ENCODE measurements at regions not wholly inside any gene's neighbourhood (a gene's known extent, or its start where the extent isn't known, plus 50 kb on each side); places are given as distances from the start of the nearest gene placed in this dataset.
"Not testable (repeated sequence)": the region's sequence is repeated elsewhere in the genome, so short reads cannot be mapped to it uniquely, and the experiment has no call there.

DNA sequence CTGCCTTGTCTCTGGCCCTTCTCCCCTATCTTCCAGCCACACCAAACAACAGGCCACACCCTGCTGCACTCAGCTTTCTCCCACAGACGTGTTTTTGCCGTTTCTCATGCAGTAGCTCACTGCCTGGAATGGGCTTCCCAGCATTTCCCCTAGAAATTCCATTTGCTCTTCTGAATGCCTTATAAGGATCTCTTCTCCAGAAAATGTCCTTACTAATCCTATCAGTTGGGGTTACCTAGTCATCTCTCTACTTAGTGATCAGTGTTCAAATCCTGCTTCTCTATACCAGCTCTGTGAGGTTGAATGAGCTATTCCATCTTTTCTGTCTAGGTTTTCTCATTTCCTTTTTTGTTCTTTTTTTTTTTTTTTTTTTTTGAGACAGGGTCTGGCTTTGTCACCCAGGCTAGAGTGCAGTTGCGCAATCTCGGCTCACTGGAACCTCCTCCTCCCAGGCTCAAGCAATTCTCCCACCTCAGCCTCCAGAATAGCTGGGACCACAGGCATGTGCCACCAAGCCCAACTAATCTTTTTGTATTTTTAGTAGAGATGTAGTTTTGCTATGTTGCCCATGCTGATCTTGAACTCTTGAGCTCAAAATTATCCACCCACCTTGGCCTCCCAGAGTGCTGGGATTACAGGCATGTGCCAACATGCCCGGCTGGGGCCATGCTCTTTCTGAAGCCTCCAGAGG lies 98.2 kb upstream of the CHD2 start:
- TF ChIP-seq, protein P1, sequence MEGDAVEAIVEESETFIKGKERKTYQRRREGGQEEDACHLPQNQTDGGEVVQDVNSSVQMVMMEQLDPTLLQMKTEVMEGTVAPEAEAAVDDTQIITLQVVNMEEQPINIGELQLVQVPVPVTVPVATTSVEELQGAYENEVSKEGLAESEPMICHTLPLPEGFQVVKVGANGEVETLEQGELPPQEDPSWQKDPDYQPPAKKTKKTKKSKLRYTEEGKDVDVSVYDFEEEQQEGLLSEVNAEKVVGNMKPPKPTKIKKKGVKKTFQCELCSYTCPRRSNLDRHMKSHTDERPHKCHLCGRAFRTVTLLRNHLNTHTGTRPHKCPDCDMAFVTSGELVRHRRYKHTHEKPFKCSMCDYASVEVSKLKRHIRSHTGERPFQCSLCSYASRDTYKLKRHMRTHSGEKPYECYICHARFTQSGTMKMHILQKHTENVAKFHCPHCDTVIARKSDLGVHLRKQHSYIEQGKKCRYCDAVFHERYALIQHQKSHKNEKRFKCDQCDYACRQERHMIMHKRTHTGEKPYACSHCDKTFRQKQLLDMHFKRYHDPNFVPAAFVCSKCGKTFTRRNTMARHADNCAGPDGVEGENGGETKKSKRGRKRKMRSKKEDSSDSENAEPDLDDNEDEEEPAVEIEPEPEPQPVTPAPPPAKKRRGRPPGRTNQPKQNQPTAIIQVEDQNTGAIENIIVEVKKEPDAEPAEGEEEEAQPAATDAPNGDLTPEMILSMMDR (conservative IDR thresholded peaks at IDR 0.05; ENCODE audit: low read depth) = no peak
- DNase-seq (ENCODE audit: low spot score) = no peak
- CTCF ChIA-PET = interaction anchor here (0.8 kb wide), 1 partner anchor 82 kb away, joined by 3 read pairs; no protein-coding TSS in a partner anchor

DNA sequence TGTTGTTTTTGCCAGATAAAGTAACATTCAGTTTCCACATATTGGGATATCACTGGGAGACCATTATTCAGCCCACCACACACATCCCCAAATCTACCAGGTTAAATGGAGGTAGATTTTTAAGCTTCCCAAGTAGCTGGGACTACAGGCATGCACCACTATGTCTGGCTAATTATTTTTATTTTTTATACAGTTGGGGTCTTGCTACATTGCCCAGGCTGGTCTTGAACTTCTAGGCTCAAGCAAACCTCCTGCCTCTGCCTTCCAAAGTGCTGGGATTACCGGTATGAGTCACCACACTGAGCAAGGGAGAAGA lies 96.6 kb upstream of the CHD2 start:
- TF ChIP-seq, protein P1 (conservative IDR thresholded peaks at IDR 0.05; ENCODE audit: low read depth) = no peak
- no peak for DNase-seq (ENCODE audit: low spot score)
- POLR2A ChIA-PET (ENCODE audit: low non-redundant PET) = interaction anchor here (1.3 to 1.4 kb wide), 2 partner anchors 79 to 97 kb away, joined by 3 to 6 read pairs; partner anchors contain the start of gene CHD2
- CTCF ChIA-PET = interaction anchor here (0.7 to 1.5 kb wide), 2 partner anchors 80 to 292 kb away, joined by 3 to 8 read pairs; no protein-coding TSS in a partner anchor
- H3K27ac ChIP-seq = peak overlapping the region; percentile 96

More for the DNA sequence above, 98.2 kb upstream of the CHD2 start:
- POLR2A ChIA-PET (ENCODE audit: low non-redundant PET) = interaction anchor here (0.6 kb wide), 1 partner anchor 102 kb away, joined by 5 read pairs; no protein-coding TSS in a partner anchor
- peak overlapping the region; percentile 96 for H3K27ac ChIP-seq

DNA sequence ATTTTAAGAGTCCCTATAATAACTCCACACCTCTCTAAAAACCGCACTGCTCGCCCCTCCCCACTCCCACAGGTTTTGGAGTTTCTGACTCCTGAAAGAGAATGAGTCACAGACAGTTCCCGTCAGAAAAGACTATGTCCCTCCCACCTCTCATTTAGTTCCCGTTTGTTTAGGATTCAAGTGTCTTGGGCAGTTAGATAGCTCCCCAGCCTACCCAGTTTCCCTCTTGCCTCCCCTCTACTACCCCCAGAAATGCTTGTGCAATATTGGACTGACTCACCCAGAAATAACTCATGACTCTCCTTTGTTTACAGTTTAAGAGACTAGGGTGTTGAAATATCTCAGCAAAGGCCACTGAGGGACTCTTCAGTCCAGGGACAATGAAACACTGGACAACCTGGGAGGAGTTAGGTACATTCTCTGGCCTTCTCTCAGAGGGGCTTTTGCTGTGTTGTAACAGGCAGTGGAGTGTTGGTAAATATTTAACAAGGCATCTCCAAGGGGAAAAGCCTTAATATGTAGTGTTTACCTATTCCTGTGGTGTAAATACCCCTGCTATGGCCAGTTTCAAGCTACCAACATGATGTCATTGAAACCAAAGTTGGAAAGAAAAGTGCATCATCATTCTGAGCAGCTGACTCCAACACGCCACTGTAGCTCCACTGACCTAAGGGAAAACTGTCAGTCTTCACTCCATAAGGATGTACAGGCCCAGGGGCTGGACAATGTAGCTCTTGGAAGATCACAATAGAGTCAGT lies 96.1 kb upstream of the CHD2 start:
- POLR2A ChIA-PET (ENCODE audit: low non-redundant PET) = interaction anchor here (1.3 to 1.4 kb wide), 2 partner anchors 78 to 96 kb away, joined by 3 to 6 read pairs; partner anchors contain the start of gene CHD2
- DNase-seq (ENCODE audit: low spot score) = peak; percentile 97
- TF ChIP-seq, protein P1 (conservative IDR thresholded peaks at IDR 0.05; ENCODE audit: low read depth) = no peak
- H3K27ac ChIP-seq = peak overlapping the region; percentile 96
- CTCF ChIA-PET = interaction anchor here (0.6 to 1.5 kb wide), 4 partner anchors 79 to 293 kb away, joined by 3 to 8 read pairs (median 3); no protein-coding TSS in a partner anchor

- peak overlapping the region; percentile 96 for H3K27ac ChIP-seq
- DNase-seq (ENCODE audit: low spot score) = not testable (repeated sequence)
- POLR2A ChIA-PET (ENCODE audit: low non-redundant PET) = interaction anchor here (1.3 to 1.4 kb wide), 2 partner anchors 78 to 96 kb away, joined by 3 to 6 read pairs; partner anchors contain the start of gene CHD2
- CTCF ChIA-PET = interaction anchor here (0.6 to 1.5 kb wide), 2 partner anchors 79 to 224 kb away, joined by 3 to 8 read pairs; no protein-coding TSS in a partner anchor
Measured at GRCh38 chr15:92804610-92804936, 95.6 kb upstream of the CHD2 start.

GRCh38 chr15:92805080-92805690 lies 94.9 kb upstream of the CHD2 start:
- POLR2A ChIA-PET (ENCODE audit: low non-redundant PET) = no interaction called here
- TF ChIP-seq, protein P1 (conservative IDR thresholded peaks at IDR 0.05; ENCODE audit: low read depth) = no peak
- peak overlapping the region; percentile 96 for H3K27ac ChIP-seq
- DNase-seq (ENCODE audit: low spot score) = no peak
- CTCF ChIA-PET = no interaction called here

- CTCF ChIA-PET = interaction anchor here (0.8 kb wide), 1 partner anchor 9 kb away, joined by 4 read pairs; no protein-coding TSS in a partner anchor
- DNase-seq (ENCODE audit: low spot score); POLR2A ChIA-PET (ENCODE audit: low non-redundant PET): not testable (repeated sequence)
- H3K27ac ChIP-seq = peak overlapping the region; percentile 99
Measured at GRCh38 chr15:92806171-92806570, 94.0 kb upstream of the CHD2 start.

DNA sequence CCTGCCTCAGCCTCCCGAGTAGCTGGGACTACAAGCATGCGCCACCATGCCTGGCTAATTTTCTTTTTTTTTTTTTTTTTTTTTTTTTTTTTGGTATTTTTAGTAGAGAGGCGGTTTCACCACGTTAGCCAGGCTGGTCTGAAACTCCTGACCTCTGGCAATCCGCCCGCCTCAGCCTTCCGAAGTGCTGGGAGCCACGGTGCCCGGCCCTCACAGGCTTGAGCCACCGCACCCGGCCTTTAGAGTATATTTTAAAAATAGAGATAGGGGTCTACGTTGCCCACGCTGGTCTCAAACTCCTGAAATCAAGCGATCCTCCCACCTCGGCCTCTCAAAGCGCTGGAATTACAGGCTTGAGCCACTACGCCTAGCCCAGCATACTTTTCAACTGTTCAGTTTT lies 93.4 kb upstream of the CHD2 start:
- peak overlapping the region; percentile 99 for H3K27ac ChIP-seq
- ChIA-PET POLR2A (ENCODE audit: low non-redundant PET) (no interaction called here), CTCF (interaction anchor here (0.8 kb wide), 1 partner anchor 9 kb away, joined by 4 read pairs; no protein-coding TSS in a partner anchor)
- TF ChIP-seq, protein P1 (conservative IDR thresholded peaks at IDR 0.05; ENCODE audit: low read depth) = no peak
- no peak for DNase-seq (ENCODE audit: low spot score)
